ENCODE measurements at regions not wholly inside any gene's neighbourhood (a gene's known extent, or its start where the extent isn't known, plus 50 kb on each side); places are given as distances from the start of the nearest gene placed in this dataset.

DNA sequence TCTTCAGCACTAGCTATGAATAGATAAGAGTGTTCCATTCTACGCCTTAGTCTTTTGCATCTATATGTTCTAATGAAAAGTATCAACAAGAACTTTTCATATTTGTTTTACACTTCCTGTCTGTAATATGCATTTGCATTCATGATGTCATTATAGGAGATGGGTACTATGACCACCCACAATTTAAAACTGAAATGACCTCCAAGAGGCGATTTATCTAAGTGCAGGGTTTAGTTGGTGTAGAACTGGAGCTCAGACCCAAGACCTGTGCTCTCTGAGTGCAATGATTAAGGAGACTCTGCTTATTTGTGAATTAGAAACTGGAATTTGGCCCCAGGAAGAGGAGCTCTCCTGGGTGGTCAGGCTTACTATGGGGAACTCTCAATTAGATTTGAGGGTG, 289.1 kb downstream of the ETS1 start:
- no peak overlapping the region for H3K4me3 Mint-ChIP-seq

More for the DNA sequence above, 289.1 kb downstream of the ETS1 start:
- no peak overlapping the region for H3K4me3 ChIP-seq
- Mint-ChIP-seq H3K4me1 (0 out of 3 replicates have a peak, but pooled peaks cover 2% of the 10 kb centered on the region), H3K36me3 (ENCODE audit: low read depth) (no peaks in the 10 kb centered on the region), H3K27me3 (ENCODE audit: insufficient read depth, low read depth, poor library complexity) (no peaks in the 10 kb centered on the region), H3K9me3 (no peaks in the 10 kb centered on the region), H3K27ac (no peak overlapping the region)
- DNase-seq (ENCODE audit: low spot score): no peak
- peak overlapping the region; percentile 56; the same call in 1 of the 2 replicates for H2AFZ ChIP-seq
- no peaks in the 10 kb centered on the region for H3K27me3 ChIP-seq (ENCODE audit: insufficient read depth)
- H3K36me3 ChIP-seq (ENCODE audit: insufficient read depth): no peaks in the 10 kb centered on the region
- H3K9me2 ChIP-seq (ENCODE audit: insufficient read depth): peaks cover 2% of the 10 kb centered on the region; the same call in 1 of the 2 replicates
- ATAC-seq: no peak
- no peaks in the 10 kb centered on the region for H3F3A ChIP-seq (replicated peaks; ENCODE audit: low read depth)
- no peak overlapping the region for H3K4me2 ChIP-seq
- peaks cover 9% of the 10 kb centered on the region; the same call in 1 of the 2 replicates for H3K4me1 ChIP-seq (ENCODE audit: insufficient read depth)
- H3K79me2 ChIP-seq (replicated peaks; ENCODE audit: insufficient read depth): no peaks in the 10 kb centered on the region
- no peak overlapping the region for H3K27ac ChIP-seq (ENCODE audit: low read depth)
- TF ChIP-seq POLR2AphosphoS5 (IDR thresholded peaks at IDR 0.05; ENCODE audit: low read depth) (no peak), NANOG (IDR thresholded peaks at IDR 0.05; ENCODE audit: borderline replicate concordance) (no peak), JUNB (IDR thresholded peaks at IDR 0.05; ENCODE audit: unreplicated experiment) (no peak), CREB1 (CRISPR knock-in tag; IDR thresholded peaks at IDR 0.05; ENCODE audit: low read depth) (no peak), STAT1 (IDR thresholded peaks at IDR 0.05; ENCODE audit: unreplicated experiment) (no peak), ZNF331 (CRISPR knock-in tag; IDR thresholded peaks at IDR 0.05; ENCODE audit: low read depth) (no peak), EZH2phosphoT487 (IDR thresholded peaks at IDR 0.05; ENCODE audit: unreplicated experiment) (no peak), EZH2 (IDR thresholded peaks at IDR 0.05; ENCODE audit: low read depth, unreplicated experiment) (no peak), ZNF114 (CRISPR knock-in tag; IDR thresholded peaks at IDR 0.05) (no peak)
- TF ChIP-seq, protein P1, sequence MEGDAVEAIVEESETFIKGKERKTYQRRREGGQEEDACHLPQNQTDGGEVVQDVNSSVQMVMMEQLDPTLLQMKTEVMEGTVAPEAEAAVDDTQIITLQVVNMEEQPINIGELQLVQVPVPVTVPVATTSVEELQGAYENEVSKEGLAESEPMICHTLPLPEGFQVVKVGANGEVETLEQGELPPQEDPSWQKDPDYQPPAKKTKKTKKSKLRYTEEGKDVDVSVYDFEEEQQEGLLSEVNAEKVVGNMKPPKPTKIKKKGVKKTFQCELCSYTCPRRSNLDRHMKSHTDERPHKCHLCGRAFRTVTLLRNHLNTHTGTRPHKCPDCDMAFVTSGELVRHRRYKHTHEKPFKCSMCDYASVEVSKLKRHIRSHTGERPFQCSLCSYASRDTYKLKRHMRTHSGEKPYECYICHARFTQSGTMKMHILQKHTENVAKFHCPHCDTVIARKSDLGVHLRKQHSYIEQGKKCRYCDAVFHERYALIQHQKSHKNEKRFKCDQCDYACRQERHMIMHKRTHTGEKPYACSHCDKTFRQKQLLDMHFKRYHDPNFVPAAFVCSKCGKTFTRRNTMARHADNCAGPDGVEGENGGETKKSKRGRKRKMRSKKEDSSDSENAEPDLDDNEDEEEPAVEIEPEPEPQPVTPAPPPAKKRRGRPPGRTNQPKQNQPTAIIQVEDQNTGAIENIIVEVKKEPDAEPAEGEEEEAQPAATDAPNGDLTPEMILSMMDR (conservative IDR thresholded peaks at IDR 0.05; ENCODE audit: low read depth in 2 of 2): no peak
- TF ChIP-seq, protein P2, sequence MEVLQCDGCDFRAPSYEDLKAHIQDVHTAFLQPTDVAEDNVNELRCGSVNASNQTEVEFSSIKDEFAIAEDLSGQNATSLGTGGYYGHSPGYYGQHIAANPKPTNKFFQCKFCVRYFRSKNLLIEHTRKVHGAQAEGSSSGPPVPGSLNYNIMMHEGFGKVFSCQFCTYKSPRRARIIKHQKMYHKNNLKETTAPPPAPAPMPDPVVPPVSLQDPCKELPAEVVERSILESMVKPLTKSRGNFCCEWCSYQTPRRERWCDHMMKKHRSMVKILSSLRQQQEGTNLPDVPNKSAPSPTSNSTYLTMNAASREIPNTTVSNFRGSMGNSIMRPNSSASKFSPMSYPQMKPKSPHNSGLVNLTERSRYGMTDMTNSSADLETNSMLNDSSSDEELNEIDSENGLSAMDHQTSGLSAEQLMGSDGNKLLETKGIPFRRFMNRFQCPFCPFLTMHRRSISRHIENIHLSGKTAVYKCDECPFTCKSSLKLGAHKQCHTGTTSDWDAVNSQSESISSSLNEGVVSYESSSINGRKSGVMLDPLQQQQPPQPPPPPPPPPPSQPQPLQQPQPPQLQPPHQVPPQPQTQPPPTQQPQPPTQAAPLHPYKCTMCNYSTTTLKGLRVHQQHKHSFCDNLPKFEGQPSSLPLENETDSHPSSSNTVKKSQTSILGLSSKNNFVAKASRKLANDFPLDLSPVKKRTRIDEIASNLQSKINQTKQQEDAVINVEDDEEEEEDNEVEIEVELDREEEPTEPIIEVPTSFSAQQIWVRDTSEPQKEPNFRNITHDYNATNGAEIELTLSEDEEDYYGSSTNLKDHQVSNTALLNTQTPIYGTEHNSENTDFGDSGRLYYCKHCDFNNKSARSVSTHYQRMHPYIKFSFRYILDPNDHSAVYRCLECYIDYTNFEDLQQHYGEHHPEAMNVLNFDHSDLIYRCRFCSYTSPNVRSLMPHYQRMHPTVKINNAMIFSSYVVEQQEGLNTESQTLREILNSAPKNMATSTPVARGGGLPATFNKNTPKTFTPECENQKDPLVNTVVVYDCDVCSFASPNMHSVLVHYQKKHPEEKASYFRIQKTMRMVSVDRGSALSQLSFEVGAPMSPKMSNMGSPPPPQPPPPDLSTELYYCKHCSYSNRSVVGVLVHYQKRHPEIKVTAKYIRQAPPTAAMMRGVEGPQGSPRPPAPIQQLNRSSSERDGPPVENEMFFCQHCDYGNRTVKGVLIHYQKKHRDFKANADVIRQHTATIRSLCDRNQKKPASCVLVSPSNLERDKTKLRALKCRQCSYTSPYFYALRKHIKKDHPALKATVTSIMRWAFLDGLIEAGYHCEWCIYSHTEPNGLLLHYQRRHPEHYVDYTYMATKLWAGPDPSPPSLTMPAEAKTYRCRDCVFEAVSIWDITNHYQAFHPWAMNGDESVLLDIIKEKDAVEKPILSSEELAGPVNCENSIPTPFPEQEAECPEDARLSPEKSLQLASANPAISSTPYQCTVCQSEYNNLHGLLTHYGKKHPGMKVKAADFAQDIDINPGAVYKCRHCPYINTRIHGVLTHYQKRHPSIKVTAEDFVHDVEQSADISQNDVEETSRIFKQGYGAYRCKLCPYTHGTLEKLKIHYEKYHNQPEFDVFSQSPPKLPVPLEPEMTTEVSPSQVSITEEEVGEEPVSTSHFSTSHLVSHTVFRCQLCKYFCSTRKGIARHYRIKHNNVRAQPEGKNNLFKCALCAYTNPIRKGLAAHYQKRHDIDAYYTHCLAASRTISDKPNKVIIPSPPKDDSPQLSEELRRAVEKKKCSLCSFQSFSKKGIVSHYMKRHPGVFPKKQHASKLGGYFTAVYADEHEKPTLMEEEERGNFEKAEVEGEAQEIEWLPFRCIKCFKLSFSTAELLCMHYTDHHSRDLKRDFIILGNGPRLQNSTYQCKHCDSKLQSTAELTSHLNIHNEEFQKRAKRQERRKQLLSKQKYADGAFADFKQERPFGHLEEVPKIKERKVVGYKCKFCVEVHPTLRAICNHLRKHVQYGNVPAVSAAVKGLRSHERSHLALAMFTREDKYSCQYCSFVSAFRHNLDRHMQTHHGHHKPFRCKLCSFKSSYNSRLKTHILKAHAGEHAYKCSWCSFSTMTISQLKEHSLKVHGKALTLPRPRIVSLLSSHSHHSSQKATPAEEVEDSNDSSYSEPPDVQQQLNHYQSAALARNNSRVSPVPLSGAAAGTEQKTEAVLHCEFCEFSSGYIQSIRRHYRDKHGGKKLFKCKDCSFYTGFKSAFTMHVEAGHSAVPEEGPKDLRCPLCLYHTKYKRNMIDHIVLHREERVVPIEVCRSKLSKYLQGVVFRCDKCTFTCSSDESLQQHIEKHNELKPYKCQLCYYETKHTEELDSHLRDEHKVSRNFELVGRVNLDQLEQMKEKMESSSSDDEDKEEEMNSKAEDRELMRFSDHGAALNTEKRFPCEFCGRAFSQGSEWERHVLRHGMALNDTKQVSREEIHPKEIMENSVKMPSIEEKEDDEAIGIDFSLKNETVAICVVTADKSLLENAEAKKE (CRISPR knock-in tag; IDR thresholded peaks at IDR 0.05): no peak
- TF ChIP-seq, protein P3, sequence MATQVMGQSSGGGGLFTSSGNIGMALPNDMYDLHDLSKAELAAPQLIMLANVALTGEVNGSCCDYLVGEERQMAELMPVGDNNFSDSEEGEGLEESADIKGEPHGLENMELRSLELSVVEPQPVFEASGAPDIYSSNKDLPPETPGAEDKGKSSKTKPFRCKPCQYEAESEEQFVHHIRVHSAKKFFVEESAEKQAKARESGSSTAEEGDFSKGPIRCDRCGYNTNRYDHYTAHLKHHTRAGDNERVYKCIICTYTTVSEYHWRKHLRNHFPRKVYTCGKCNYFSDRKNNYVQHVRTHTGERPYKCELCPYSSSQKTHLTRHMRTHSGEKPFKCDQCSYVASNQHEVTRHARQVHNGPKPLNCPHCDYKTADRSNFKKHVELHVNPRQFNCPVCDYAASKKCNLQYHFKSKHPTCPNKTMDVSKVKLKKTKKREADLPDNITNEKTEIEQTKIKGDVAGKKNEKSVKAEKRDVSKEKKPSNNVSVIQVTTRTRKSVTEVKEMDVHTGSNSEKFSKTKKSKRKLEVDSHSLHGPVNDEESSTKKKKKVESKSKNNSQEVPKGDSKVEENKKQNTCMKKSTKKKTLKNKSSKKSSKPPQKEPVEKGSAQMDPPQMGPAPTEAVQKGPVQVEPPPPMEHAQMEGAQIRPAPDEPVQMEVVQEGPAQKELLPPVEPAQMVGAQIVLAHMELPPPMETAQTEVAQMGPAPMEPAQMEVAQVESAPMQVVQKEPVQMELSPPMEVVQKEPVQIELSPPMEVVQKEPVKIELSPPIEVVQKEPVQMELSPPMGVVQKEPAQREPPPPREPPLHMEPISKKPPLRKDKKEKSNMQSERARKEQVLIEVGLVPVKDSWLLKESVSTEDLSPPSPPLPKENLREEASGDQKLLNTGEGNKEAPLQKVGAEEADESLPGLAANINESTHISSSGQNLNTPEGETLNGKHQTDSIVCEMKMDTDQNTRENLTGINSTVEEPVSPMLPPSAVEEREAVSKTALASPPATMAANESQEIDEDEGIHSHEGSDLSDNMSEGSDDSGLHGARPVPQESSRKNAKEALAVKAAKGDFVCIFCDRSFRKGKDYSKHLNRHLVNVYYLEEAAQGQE (IDR thresholded peaks at IDR 0.05; ENCODE audit: unreplicated experiment): no peak
- TF ChIP-seq, protein P4, sequence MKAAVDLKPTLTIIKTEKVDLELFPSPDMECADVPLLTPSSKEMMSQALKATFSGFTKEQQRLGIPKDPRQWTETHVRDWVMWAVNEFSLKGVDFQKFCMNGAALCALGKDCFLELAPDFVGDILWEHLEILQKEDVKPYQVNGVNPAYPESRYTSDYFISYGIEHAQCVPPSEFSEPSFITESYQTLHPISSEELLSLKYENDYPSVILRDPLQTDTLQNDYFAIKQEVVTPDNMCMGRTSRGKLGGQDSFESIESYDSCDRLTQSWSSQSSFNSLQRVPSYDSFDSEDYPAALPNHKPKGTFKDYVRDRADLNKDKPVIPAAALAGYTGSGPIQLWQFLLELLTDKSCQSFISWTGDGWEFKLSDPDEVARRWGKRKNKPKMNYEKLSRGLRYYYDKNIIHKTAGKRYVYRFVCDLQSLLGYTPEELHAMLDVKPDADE (IDR thresholded peaks at IDR 0.05): no peak
- no peaks in the 10 kb centered on the region for H4K20me1 ChIP-seq (replicated peaks; ENCODE audit: insufficient read depth)

Data from GM23338 (cell line).